ENCODE measurements at regions not wholly inside any gene's neighbourhood (a gene's known extent, or its start where the extent isn't known, plus 50 kb on each side); places are given as distances from the start of the nearest gene placed in this dataset.

- H3K9me3 Mint-ChIP-seq (ENCODE audit: low read depth): peaks cover 15% of the 10 kb centered on the region
- no peak overlapping the region for H3K27ac Mint-ChIP-seq
- H3K4me1 Mint-ChIP-seq (ENCODE audit: low read depth): peaks cover 5% of the 10 kb centered on the region
- no peaks in the 10 kb centered on the region for H3K27me3 Mint-ChIP-seq
- no peak for DNase-seq (ENCODE audit: low spot score, unreplicated experiment)
- no peak overlapping the region for H3K4me3 Mint-ChIP-seq (ENCODE audit: low read depth)
- H3K36me3 Mint-ChIP-seq (ENCODE audit: insufficient read depth): no peaks in the 10 kb centered on the region
- no peak for TF ChIP-seq CTCF (IDR thresholded peaks at IDR 0.05; ENCODE audit: unreplicated experiment)
These were observed 2362.3 kb downstream of the PCDH9 start for GRCh38 chr13:64867856-64868255.

GRCh38 chr13:64866331-64866730, 2363.8 kb downstream of the PCDH9 start:
- no peak for DNase-seq (ENCODE audit: low spot score, unreplicated experiment)
- Mint-ChIP-seq H3K4me3 (ENCODE audit: low read depth) (no peak overlapping the region), H3K27me3 (no peaks in the 10 kb centered on the region), H3K9me3 (ENCODE audit: low read depth) (peaks cover 12% of the 10 kb centered on the region), H3K36me3 (ENCODE audit: insufficient read depth) (no peaks in the 10 kb centered on the region), H3K27ac (no peak overlapping the region), H3K4me1 (ENCODE audit: low read depth) (peaks cover 5% of the 10 kb centered on the region)
- no peak for TF ChIP-seq CTCF (IDR thresholded peaks at IDR 0.05; ENCODE audit: unreplicated experiment)

- no peak for TF ChIP-seq CTCF (IDR thresholded peaks at IDR 0.05; ENCODE audit: unreplicated experiment)
These were observed 2374.6 kb downstream of the PCDH9 start for GRCh38 chr13:64855506-64855905.

GRCh38 chr13:64850017-64850416, 2380.1 kb downstream of the PCDH9 start:
- no peak overlapping the region for H3K4me3 Mint-ChIP-seq (ENCODE audit: low read depth)
- H3K9me3 Mint-ChIP-seq (ENCODE audit: low read depth): no peaks in the 10 kb centered on the region
- H3K4me1 Mint-ChIP-seq (ENCODE audit: low read depth): no peaks in the 10 kb centered on the region
- H3K27ac Mint-ChIP-seq: no peak overlapping the region
- peaks cover 4% of the 10 kb centered on the region for H3K27me3 Mint-ChIP-seq
- TF ChIP-seq CTCF (IDR thresholded peaks at IDR 0.05; ENCODE audit: unreplicated experiment): no peak
- H3K36me3 Mint-ChIP-seq (ENCODE audit: insufficient read depth): no peaks in the 10 kb centered on the region
- DNase-seq (ENCODE audit: low spot score, unreplicated experiment): no peak

More at GRCh38 chr13:64855506-64855905, 2374.6 kb downstream of the PCDH9 start:
- Mint-ChIP-seq H3K36me3 (ENCODE audit: insufficient read depth) (no peaks in the 10 kb centered on the region), H3K9me3 (ENCODE audit: low read depth) (peaks cover 6% of the 10 kb centered on the region), H3K4me1 (ENCODE audit: low read depth) (no peaks in the 10 kb centered on the region), H3K4me3 (ENCODE audit: low read depth) (no peak overlapping the region), H3K27ac (no peak overlapping the region), H3K27me3 (no peaks in the 10 kb centered on the region)
- DNase-seq (ENCODE audit: low spot score, unreplicated experiment): no peak

- Mint-ChIP-seq H3K4me1 (ENCODE audit: low read depth) (no peaks in the 10 kb centered on the region), H3K4me3 (ENCODE audit: low read depth) (no peak overlapping the region), H3K27me3 (peaks cover 4% of the 10 kb centered on the region), H3K36me3 (ENCODE audit: insufficient read depth) (no peaks in the 10 kb centered on the region), H3K9me3 (ENCODE audit: low read depth) (no peaks in the 10 kb centered on the region), H3K27ac (no peak overlapping the region)
- no peak for DNase-seq (ENCODE audit: low spot score, unreplicated experiment)
- TF ChIP-seq CTCF (IDR thresholded peaks at IDR 0.05; ENCODE audit: unreplicated experiment): no peak
These were observed 2380.9 kb downstream of the PCDH9 start for GRCh38 chr13:64849196-64849595.
